HG03442 (cell line): ENCODE measurements at regions not wholly inside any gene's neighbourhood (a gene's known extent, or its start where the extent isn't known, plus 50 kb on each side); places are given as distances from the start of the nearest gene placed in this dataset.

Experiments used
- ATAC-seq: cut with Tn5 transposase; IDR thresholded peaks from one replicate; pipeline ENCODE4 v1.9.1; 2021; ENCODE audit warnings: mild to moderate bottlenecking, moderate library complexity; ENCODE audit not compliant: unreplicated experiment

DNA sequence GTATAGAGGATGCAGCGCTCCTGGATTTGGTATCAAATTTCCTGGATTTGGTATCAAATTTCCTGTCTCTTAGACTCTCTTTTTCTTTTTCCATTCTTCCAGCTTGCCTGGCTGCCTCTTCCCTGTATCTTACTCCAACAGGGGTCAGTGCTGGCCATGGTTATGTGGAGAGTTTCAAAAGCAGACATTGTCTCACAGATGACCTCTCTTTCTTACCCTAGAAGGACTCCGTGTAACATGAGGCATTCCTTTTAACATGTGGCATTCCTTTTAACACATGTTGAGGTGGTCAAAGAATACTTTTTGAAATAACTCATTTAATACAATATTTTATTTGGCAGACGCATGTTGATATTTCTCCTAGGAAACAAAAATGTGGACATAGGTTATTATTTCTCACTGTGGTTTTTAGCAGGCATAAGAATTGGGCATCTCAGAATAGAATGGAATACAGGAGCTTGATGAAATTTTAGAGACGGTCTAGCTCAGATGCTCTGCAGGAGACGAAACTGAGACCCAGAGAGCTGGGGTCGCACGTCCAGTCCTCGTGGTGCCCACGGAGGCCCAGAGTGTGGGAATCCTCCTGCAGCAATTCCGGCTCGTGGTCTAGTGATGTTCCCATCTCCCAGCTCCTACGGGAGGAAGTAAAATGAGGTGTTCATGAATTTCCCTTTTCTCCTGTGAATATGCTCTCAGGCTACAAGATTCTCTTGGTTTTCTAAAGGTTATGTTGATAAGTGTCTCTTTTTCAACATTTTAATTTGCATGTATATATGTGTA lies 59.6 kb upstream of the PITRM1 start:
- ATAC-seq = no peak

GRCh38 chr10:3229815-3230214 lies 57.2 kb upstream of the PITRM1 start:
- no peak for ATAC-seq

DNA sequence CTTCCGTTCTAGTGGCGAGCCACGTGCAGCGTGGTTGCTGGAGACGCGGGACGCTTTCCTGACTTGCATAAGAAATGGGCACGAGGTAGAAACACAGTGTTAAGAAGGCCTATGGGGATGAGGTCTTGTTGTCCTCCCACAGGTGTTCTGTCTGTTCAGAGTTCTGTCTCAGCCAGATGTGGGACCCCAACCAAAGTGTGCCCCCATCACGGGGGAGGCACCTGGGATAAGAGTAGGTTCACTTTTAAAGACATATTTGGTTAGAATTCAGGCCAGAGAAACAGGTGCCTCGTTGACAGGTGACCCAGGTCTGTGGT lies 56.0 kb upstream of the PITRM1 start:
- no peak for ATAC-seq

GRCh38 chr10:3226960-3227744 lies 54.6 kb upstream of the PITRM1 start:
- no peak for ATAC-seq

GRCh38 chr10:3225561-3225960 lies 53.0 kb upstream of the PITRM1 start:
- no peak for ATAC-seq

DNA sequence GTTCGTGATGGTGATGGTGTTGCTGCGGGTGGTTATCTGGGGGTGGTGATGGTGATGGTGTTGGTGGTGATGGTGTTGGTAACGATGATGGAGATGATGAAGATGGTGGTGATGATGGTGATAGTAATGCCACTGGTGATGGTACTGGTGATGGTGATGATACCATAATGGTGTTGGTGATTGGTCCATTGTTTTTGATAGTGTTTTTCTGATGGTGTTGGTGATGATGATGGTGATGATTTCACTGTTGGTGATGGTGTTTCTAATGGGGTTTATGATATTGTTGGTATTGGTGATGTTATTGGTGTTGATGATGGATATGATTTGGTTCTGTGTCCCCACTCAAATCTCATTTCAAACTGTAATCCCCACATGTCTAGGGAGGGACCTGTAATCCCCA lies 51.7 kb upstream of the PITRM1 start:
- ATAC-seq = no peak

GRCh38 chr10:3222626-3223025 lies 50.0 kb upstream of the PITRM1 start:
- ATAC-seq = no peak
